Neuronal stem cell (in vitro differentiated cells): ENCODE measurements at regions not wholly inside any gene's neighbourhood (a gene's known extent, or its start where the extent isn't known, plus 50 kb on each side); places are given as distances from the start of the nearest gene placed in this dataset.

Source experiments
- DNase-seq: peaks from one replicate; pipeline ENCODE4 v3.0.0-alpha.2; 2013; ENCODE audit warnings: low spot score
- H2AFZ ChIP-seq: one replicate; pipeline ENCODE4 v1.6.1; 2013; ENCODE audit warnings: mild to moderate bottlenecking, low read length, inconsistent platforms
- H2AK5ac ChIP-seq: 2 replicates; pipeline ENCODE4 v1.6.1; 2013; ENCODE audit warnings: low read depth, mild to moderate bottlenecking, inconsistent platforms, low read length, moderate library complexity, mixed read lengths
- H2BK120ac ChIP-seq: 2 replicates; pipeline ENCODE4 v1.6.1; 2013; ENCODE audit warnings: low read depth, mild to moderate bottlenecking, inconsistent platforms, low read length, moderate library complexity, mixed read lengths
- H2BK12ac ChIP-seq: one replicate; pipeline ENCODE4 v1.6.1; 2013; ENCODE audit warnings: low read length, inconsistent platforms
- H2BK15ac ChIP-seq: 2 replicates; pipeline ENCODE4 v1.6.1; 2013; ENCODE audit warnings: mild to moderate bottlenecking, low read length, inconsistent platforms, mixed read lengths
- H2BK5ac ChIP-seq: one replicate; pipeline ENCODE4 v1.6.1; 2013; ENCODE audit warnings: inconsistent platforms, mild to moderate bottlenecking, low read length, moderate library complexity
- H3K14ac ChIP-seq: one replicate; pipeline ENCODE4 v1.6.1; 2013; ENCODE audit warnings: low read length, inconsistent platforms
- H3K18ac ChIP-seq: 2 replicates; pipeline ENCODE4 v1.6.1; 2013; ENCODE audit warnings: low read length, inconsistent platforms
- H3K23ac ChIP-seq: 2 replicates; pipeline ENCODE4 v1.6.1; 2013; ENCODE audit warnings: low read depth, mild to moderate bottlenecking, mixed read lengths, low read length, inconsistent platforms; ENCODE audit not compliant: poor library complexity
- H3K27ac ChIP-seq: replicated peaks from 3 replicates; pipeline ENCODE4 v1.5.1; 2013; ENCODE audit warnings: low read length, inconsistent platforms
- H3K27me3 ChIP-seq, 3 experiments: 2 replicates each; pipeline ENCODE4 v1.6.1; 2013; ENCODE audit warnings: low read length in 3 of 3, mild to moderate bottlenecking in 2 of 3, inconsistent platforms in 1 of 3, low read depth in 1 of 3, mixed read lengths in 1 of 3, moderate library complexity in 1 of 3; ENCODE audit not compliant: control insufficient read depth in 3 of 3, insufficient read depth in 3 of 3
- H3K36me3 ChIP-seq, 2 donors: replicated peaks in 1 of 2; 2 replicates each; pipeline ENCODE4 v1.6.1; 2013; ENCODE audit warnings: low read length in 2 of 2; ENCODE audit not compliant: control insufficient read depth in 2 of 2, insufficient read depth in 2 of 2
- H3K4ac ChIP-seq: 2 replicates; pipeline ENCODE4 v1.6.1; 2013; ENCODE audit warnings: inconsistent platforms, mild to moderate bottlenecking, low read length, moderate library complexity
- H3K4me1 ChIP-seq, 2 donors: 1 replicate in 1 of 2; 2 replicates in 1 of 2; pipeline ENCODE4 v1.6.1; 2013; ENCODE audit warnings: low read length in 2 of 2, low read depth in 1 of 2; ENCODE audit not compliant: control insufficient read depth in 2 of 2, insufficient read depth in 1 of 2
- H3K4me2 ChIP-seq: one replicate; pipeline ENCODE4 v1.6.1; 2013; ENCODE audit warnings: mild to moderate bottlenecking, low read length, inconsistent platforms; ENCODE audit not compliant: insufficient read depth, poor library complexity, severe bottlenecking
- H3K4me3 ChIP-seq, 2 donors: 2 replicates each; pipeline ENCODE4 v1.5.1; 2013; ENCODE audit warnings: low read length in 2 of 2, mild to moderate bottlenecking in 2 of 2, inconsistent platforms in 1 of 2, moderate library complexity in 1 of 2
- H3K79me1 ChIP-seq: one replicate; pipeline ENCODE4 v1.6.1; 2013; ENCODE audit warnings: low read depth, mild to moderate bottlenecking, inconsistent platforms, low read length, moderate library complexity
- H3K9ac ChIP-seq: one replicate; pipeline ENCODE4 v1.6.1; 2013; ENCODE audit warnings: mild to moderate bottlenecking, low read depth, low read length, inconsistent platforms; ENCODE audit not compliant: poor library complexity
- H3K9me3 ChIP-seq, 2 donors: replicated peaks in 1 of 2; 2 replicates each; pipeline versions ENCODE3 to v1.6.1; 2013; ENCODE audit warnings: low read length in 2 of 2, mild to moderate bottlenecking in 2 of 2, inconsistent platforms in 1 of 2, low read depth in 1 of 2, mixed read lengths in 1 of 2, moderate library complexity in 1 of 2; ENCODE audit not compliant: control insufficient read depth in 2 of 2, insufficient read depth in 1 of 2
- H4K8ac ChIP-seq: one replicate; pipeline ENCODE4 v1.6.1; 2013; ENCODE audit warnings: low read depth, mild to moderate bottlenecking, inconsistent platforms, low read length, moderate library complexity
- H4K91ac ChIP-seq: one replicate; pipeline ENCODE4 v1.6.1; 2013; ENCODE audit warnings: low read length, low read depth, mild to moderate bottlenecking, inconsistent platforms; ENCODE audit not compliant: poor library complexity
- WGBS, 2 donors: extraction: QIAGEN DNeasy Blood & Tissue Kit; methylation state at CpG; one replicate each; pipeline ENCODE4 v1.1.7; 2013; ENCODE audit warnings: missing lambda C conversion rate in 2 of 2, mixed read lengths in 1 of 2; ENCODE audit not compliant: insufficient read length in 2 of 2, insufficient replicate concordance in 1 of 2; ENCODE audit errors: extremely low coverage in 2 of 2; 5-methylcytosine and 5-hydroxymethylcytosine counted together

- Histone ChIP-seq H3K9ac (no peak overlapping the region), H3K27ac (no peak overlapping the region), H3K4me3 (no peak overlapping the region), H4K8ac (no peak overlapping the region), H3K9me3 (peaks cover 0 to 3% of the 10 kb centered on the region in 2 donors), H4K91ac (peak overlapping the region; percentile 56), H3K4me1 (peaks cover 0 to 4% of the 10 kb centered on the region in 2 donors), H3K4ac (no peak overlapping the region), H3K36me3 (no peaks in the 10 kb centered on the region), H2BK15ac (no peak overlapping the region), H3K23ac (no peak overlapping the region), H3K14ac (no peak overlapping the region), H2AK5ac (no peak overlapping the region), H2BK120ac (no peak overlapping the region), H2AFZ (no peak overlapping the region), H3K4me2 (no peak overlapping the region), H3K79me1 (no peaks in the 10 kb centered on the region), H2BK5ac (no peak overlapping the region), H3K27me3 (no peaks in the 10 kb centered on the region), H3K18ac (no peak overlapping the region), H2BK12ac (no peak overlapping the region)
- WGBS, 2 donors = no CpG with 5 or more reads among the region's 9 CpGs
- no peak for DNase-seq
Measured at GRCh38 chr22:44634426-44635321, 67.3 kb upstream of the PRR5 start.

GRCh38 chr22:44633647-44634046 is 68.4 kb upstream of the PRR5 start:
- H3K27ac ChIP-seq = no peak overlapping the region
- H3K36me3 ChIP-seq = no peaks in the 10 kb centered on the region
- no peak overlapping the region for H2BK15ac ChIP-seq
- DNase-seq = no peak
- no peak overlapping the region for H3K4ac ChIP-seq
- no peak overlapping the region for H2BK5ac ChIP-seq
- H2AK5ac ChIP-seq = no peak overlapping the region
- H3K4me1 ChIP-seq = peaks cover 0 to 4% of the 10 kb centered on the region in 2 donors
- H3K4me3 ChIP-seq = no peak overlapping the region
- H3K9me3 ChIP-seq = peaks cover 0 to 3% of the 10 kb centered on the region in 2 donors
- WGBS, 2 donors = 100% methylated on average over 2 to 4 of the region's 4 CpGs
- H2BK12ac ChIP-seq = no peak overlapping the region
- no peaks in the 10 kb centered on the region for H3K79me1 ChIP-seq
- H2AFZ ChIP-seq = no peak overlapping the region
- no peak overlapping the region for H4K8ac ChIP-seq
- no peak overlapping the region for H3K14ac ChIP-seq
- no peak overlapping the region for H3K23ac ChIP-seq
- no peak overlapping the region for H3K9ac ChIP-seq
- H3K4me2 ChIP-seq = no peak overlapping the region
- no peak overlapping the region for H4K91ac ChIP-seq
- peaks cover 0 to 3% (median 0%) of the 10 kb centered on the region in 3 experiments for H3K27me3 ChIP-seq
- no peak overlapping the region for H3K18ac ChIP-seq
- no peak overlapping the region for H2BK120ac ChIP-seq

GRCh38 chr22:44632541-44633396 is 69.2 kb upstream of the PRR5 start:
- Histone ChIP-seq H3K27me3 (peaks cover 0 to 4% (median 0%) of the 10 kb centered on the region in 3 experiments), H3K4me3 (no peak overlapping the region), H3K18ac (no peak overlapping the region), H3K36me3 (no peaks in the 10 kb centered on the region), H3K4ac (no peak overlapping the region), H3K23ac (no peak overlapping the region), H3K79me1 (no peaks in the 10 kb centered on the region), H4K91ac (no peak overlapping the region), H2BK12ac (no peak overlapping the region), H2BK5ac (no peak overlapping the region), H3K27ac (no peak overlapping the region), H3K9me3 (peaks cover 0 to 3% of the 10 kb centered on the region in 2 donors), H2AFZ (no peak overlapping the region), H2BK120ac (no peak overlapping the region), H2BK15ac (no peak overlapping the region), H4K8ac (no peak overlapping the region), H2AK5ac (no peak overlapping the region), H3K4me2 (no peak overlapping the region), H3K9ac (no peak overlapping the region), H3K4me1 (peaks cover 0 to 4% of the 10 kb centered on the region in 2 donors), H3K14ac (no peak overlapping the region)
- no CpG with 5 or more reads among the region's 7 CpGs for WGBS, 2 donors
- DNase-seq = no peak

- WGBS, 2 donors = no CpG with 5 or more reads among the region's 3 CpGs
- DNase-seq = no peak
- no peak overlapping the region for H3K14ac ChIP-seq
Measured at GRCh38 chr22:44630826-44631225, 71.2 kb upstream of the PRR5 start.

More at GRCh38 chr22:44630826-44631225, 71.2 kb upstream of the PRR5 start:
- Histone ChIP-seq H3K4me1 (peaks cover 0 to 7% of the 10 kb centered on the region in 2 donors), H3K4me3 (peak overlapping the region in 1 of 2 donors; percentile 46), H3K79me1 (no peaks in the 10 kb centered on the region), H2AFZ (no peak overlapping the region), H3K9ac (no peak overlapping the region), H2BK12ac (no peak overlapping the region), H3K18ac (peak overlapping the region; percentile 82), H2BK5ac (no peak overlapping the region), H3K4me2 (no peak overlapping the region), H3K23ac (no peak overlapping the region), H2AK5ac (peak overlapping the region; percentile 27), H4K8ac (no peak overlapping the region), H2BK120ac (no peak overlapping the region), H3K27ac (no peak overlapping the region), H3K4ac (no peak overlapping the region), H2BK15ac (peak overlapping the region; percentile 55), H3K27me3 (peaks cover 0 to 8% (median 2%) of the 10 kb centered on the region in 3 experiments), H3K36me3 (no peaks in the 10 kb centered on the region), H4K91ac (no peak overlapping the region), H3K9me3 (peaks cover 0 to 3% of the 10 kb centered on the region in 2 donors)
